ENCODE measurements at regions not wholly inside any gene's neighbourhood (a gene's known extent, or its start where the extent isn't known, plus 50 kb on each side); places are given as distances from the start of the nearest gene placed in this dataset.
A peak's percentile ranks its signal among the peaks of the same experiment; 100 is the strongest.
"Not testable (repeated sequence)": the region's sequence is repeated elsewhere in the genome, so short reads cannot be mapped to it uniquely, and the experiment has no call there.

DNA sequence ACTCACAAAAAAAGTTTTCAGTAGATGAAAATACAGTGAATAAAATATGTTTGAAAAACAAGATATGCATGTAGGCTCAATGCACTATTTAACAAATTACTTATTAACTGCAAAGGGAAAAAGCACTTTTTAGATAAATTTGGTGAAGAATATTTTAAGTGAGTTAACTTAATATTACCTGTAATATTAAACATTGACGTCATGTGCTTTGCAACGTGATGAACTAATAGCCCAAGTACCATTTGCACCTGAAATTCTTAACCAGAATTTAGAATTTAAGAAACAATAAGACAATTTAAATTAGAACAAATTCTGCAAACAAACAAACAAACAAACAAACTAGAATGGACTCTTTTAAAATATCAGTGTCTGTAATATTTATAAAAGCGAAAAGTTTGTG is 659.0 kb upstream of the NOVA1 start:
- no peak for DNase-seq
- ATAC-seq = no peak

DNA sequence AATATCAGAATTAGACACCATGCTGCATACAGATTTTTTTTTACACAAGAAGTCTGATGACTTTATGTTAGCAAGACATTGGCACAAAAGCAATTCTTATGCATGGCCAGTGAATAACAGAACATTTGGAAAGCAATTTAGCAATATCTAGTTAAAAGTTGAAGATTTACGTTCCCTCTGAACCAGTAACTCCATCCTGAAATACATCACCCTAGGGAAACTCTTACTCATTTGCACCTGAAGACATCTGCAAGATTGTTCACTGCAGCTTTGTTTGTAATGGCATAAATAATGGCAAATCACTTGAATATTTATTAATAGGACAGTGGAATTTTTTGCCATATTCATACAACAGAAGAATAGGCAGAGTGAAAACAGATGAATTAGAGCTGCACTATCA is 670.0 kb upstream of the NOVA1 start:
- ATAC-seq = no peak
- intact Hi-C loops (cut with DNase I, micrococcal nuclease) = no loop called here
- DNase-seq = no peak

More for the DNA sequence above, 659.0 kb upstream of the NOVA1 start:
- intact Hi-C loops (cut with DNase I, micrococcal nuclease) = no loop called here

DNA sequence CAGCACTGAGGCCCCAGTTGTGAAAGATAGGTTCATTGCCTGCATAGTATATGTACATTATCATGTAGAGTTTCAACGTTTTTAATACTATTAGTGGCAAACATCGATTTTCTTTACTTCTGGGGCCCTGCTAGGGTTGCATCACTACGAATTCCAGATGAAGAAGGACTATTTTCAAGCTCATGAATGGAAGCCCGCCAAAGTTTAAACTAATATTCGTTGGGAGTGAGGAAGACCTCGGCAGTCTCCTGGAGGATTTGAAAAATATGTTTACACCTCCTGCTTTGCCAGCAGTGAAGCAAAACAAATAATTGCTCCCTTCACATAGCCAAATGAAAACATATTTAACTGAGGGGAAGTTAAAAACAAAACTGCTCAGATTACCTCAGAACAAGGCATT is 672.9 kb upstream of the NOVA1 start:
- no peak for ATAC-seq
- no peak for DNase-seq

DNA sequence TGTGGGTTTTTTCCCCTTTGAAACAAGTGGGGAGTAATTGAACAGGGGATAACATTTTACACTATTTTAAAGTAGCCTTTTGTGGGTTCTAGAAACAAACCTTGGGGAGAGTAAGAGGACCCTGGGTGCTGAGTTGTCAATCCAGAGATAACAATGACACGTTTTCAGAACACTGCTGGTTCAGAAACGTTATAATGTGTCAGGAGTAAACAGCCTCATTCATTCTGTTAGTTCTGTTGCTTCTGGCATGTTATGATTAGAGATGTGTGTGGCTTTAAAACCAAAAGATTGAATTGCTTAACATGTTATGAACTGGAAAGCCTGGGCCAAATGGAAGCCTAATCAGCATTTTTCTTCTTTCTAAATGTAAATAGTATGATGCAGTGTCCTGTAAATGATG is 680.5 kb upstream of the NOVA1 start:
- DNase-seq = no peak
- no peak for ATAC-seq
- intact Hi-C loops (cut with DNase I, micrococcal nuclease) = no loop called here

More for the DNA sequence above, 672.9 kb upstream of the NOVA1 start:
- intact Hi-C loops (cut with DNase I, micrococcal nuclease) = no loop called here

DNA sequence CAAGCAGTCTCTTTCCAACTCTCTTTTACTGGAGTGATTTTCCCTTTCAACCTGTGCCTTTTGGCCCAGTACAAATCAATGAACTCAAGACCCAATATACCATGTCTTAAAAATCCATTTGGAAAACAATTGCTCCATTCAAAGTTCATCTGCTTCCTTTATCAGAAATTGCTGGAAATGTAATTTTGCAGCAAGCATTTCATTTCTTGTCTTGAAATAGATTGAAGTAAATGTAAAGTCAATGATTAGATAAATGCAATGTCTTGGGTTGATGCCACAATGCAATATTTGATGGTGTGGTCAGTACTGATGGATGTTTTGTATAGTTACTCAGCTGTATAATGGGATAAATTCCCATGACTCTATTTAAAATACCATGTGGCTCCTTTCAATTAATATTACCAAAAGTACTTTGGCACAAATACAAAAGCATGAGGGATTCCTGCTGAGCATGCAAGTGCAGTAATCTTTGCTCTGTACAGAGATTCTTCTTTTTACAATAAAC is 707.7 kb upstream of the NOVA1 start:
- intact Hi-C loops (cut with DNase I, micrococcal nuclease) = no loop called here
- ATAC-seq = no peak
- DNase-seq = no peak

DNA sequence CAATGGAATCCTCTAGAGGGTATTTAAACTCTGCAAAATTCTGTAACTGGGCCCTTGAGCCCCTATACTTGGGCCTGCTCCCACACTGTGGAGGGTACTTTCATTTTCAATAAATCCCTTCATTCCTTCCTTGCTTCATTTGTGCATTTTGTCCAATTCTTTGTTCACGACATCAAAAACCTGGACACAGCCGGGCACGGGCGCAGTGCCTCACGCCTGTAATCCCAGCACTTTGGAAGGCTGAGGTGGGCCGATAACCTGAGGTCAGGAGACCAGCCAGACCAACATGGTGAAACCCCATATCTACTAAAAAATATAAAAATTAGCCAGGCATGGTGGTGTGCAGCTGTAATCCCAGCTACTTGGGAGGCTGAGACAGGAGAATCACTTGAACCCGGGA is 714.9 kb upstream of the NOVA1 start:
- intact Hi-C loops (cut with DNase I, micrococcal nuclease); ATAC-seq; DNase-seq: not testable (repeated sequence)

DNA sequence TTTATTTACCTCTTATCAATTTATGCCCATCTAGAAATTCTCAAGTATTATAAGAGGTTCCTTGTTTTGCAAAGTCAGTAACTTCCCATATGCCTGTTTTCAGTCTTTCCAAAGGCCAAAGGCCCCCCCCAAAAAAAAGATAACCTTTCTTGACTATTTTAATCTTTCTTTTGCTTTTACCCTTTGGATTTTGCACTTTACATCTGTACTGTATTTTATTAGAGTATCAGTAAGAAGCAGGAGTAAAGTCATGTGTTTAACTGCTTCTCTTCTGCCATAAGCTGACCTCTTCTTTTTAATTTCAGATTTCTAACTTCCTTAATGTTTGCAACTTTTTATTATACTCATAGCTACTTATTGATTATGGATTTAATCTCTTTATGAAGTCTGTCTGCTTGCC is 716.4 kb upstream of the NOVA1 start:
- DNase-seq (no peak), ATAC-seq (no peak)
- intact Hi-C loops (cut with DNase I, micrococcal nuclease) = no loop called here

DNA sequence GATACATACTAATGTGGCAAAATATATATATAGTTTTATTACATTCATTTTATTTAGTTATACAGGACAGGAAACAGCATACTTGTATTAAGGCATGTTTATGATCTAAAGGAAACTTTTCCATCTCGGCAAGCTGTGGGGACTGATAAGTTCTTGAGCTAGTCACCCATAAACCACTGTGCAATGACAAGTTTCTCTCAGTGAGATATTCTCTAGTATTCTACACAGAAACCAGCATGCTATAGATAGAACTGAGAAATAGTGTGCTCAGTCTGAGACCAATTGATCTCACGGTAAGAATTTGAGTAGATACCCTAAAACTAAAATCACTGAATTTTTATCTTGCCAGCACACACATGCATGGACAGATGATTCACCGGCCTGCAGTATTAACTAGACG is 717.6 kb upstream of the NOVA1 start:
- ATAC-seq = no peak
- no peak for DNase-seq
- intact Hi-C loops (cut with DNase I, micrococcal nuclease) = no loop called here

DNA sequence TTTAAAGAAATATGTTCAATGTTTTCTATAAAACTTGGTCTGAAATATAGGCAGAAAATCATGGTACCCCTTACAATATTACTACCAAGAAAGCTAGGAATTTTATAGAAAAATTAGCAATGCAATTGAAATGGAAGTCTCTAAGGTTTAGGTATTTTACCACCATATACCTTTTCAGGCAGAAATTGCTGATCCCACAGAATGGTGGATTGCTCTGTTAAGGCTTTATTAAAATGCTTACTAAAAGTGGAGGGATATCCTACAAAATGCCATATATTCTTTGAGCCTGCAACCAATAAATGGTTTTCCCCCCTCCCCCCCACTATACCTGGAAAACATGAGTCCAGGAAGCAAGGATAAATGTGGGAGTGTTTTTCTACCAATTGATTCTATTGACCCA is 718.1 kb upstream of the NOVA1 start:
- ATAC-seq (no peak), DNase-seq (no peak)
- intact Hi-C loops (cut with DNase I, micrococcal nuclease) = no loop called here

DNA sequence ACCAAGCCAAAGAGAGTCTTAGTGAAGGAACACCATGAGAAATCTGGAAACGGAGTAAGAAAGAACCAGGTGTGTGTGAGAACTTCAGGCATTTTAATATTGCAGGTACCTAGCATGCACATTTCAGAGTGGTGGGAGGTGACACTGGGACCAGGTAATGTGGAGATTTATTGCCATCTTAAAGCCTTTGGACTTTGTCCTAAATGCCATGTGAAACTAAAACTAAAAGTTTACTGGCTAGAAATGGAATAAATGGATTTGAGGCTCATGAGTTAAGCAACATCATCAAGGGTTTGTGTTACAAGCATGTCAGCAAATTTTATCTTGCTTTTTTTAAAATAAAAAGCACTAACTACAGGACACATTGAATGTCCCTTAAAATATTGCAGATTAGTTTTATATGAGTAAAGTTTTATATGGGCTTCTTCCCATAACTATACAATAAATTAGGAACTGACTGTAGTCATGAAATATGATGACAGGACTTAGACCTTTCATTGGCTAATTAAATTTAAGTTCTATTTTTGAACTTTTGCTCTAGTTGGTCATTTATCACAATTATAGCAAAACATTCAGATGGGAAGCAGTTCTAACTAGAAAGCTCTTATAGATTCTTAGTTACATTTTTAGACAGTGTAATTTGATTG is 721.1 kb upstream of the NOVA1 start:
- DNase-seq = no peak
- intact Hi-C loops (cut with DNase I, micrococcal nuclease) = no loop called here
- peak; percentile 59 for ATAC-seq

DNA sequence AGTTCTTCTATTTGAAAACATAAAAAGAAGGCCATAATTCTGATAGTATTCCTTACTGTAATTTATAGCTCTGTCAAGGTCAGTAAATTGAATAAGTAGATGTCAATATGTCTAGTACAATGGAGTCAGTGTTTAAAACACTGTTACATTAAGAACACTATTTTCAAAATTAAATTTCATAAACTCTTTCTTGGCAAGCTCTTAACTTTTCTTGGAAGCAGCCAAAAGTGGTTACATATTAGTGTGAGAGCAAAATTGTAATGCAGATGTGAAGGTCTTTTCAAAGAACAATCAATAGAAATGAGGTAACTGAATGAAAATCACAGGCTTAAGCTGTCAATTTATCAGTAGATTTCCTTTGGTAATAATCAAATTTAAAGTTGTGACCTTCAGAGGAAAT is 722.4 kb upstream of the NOVA1 start:
- DNase-seq (no peak), ATAC-seq (no peak)
- intact Hi-C loops (cut with DNase I, micrococcal nuclease) = no loop called here

DNA sequence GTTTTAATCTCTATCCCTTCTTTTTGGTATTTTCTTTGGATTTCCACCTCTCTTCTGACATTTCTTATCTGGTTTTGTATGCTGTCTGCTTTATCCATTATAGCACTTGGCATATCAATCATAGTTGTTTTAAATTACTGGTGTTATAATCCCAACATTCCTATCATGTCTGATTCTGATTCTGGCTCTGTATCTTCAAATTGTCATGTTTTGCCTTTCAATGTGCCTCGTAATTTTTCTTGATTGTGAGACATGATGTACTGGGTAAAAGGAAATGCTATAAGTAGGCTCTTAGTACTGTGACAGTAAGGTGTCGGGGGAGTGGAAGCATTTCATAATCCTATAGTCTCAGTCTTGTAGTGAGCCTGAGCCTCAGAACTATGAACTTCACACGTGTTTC is 729.3 kb upstream of the NOVA1 start:
- no peak for DNase-seq
- no peak for ATAC-seq
- intact Hi-C loops (cut with DNase I, micrococcal nuclease) = no loop called here

DNA sequence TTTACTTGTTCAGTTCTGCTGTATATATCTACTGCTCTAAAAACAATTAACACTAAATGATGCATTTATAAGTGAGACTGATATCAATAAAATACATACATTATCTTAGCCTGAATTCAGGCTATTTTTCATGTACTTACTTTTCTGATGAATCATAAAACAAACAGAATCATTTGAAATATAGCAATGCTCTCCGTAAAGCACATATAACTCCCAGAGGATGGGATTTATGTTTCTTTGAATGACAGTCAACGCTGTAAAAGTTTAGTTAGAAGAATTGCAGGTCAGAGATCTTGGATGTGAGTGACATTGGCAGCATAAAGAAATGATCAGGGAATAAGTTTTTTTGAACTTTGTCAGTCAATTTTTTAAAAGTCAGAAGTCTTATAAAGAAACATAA is 740.2 kb upstream of the NOVA1 start:
- ATAC-seq (no peak), DNase-seq (no peak)
- intact Hi-C loops (cut with DNase I, micrococcal nuclease) = no loop called here

DNA sequence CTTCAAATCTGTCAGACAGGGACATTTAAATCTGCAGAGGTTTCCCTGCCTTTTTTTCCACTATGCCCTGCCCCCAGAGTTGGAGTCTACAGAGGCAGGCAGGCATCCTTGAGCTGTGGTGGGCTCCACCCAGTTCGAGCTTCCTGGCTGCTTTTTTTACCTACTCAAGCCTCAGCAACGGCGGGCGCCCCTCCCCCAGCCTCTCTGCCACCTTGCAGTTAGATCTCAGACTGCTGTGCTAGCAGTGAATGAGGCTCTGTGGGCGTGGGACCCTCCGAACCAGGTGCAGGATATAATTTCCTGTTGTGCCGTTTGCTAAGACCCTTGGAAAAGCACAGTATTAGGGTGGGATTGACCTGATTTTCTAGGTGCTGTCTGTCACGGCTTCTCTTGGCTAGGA is 765.2 kb upstream of the NOVA1 start:
- DNase-seq; ATAC-seq; intact Hi-C loops (cut with DNase I, micrococcal nuclease): not testable (repeated sequence)

DNA sequence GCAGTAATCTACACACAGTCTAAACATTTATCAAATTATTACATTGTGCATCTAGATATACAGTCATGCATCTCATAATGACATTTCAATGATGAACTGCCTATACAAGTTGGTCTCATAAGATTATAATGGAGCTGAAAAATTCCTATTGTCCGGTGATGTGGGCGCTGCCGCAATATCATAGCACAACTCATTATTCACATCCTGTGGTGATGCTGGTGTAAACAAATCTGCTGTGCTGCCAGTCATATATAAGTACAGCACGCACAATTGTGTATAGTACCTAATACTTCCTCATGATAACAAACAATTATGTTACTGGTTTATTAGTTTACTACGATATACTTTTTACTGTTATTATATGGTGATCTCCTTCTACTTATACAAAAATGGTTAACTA is 768.8 kb upstream of the NOVA1 start:
- intact Hi-C loops (cut with DNase I, micrococcal nuclease) = no loop called here
- no peak for ATAC-seq

DNA sequence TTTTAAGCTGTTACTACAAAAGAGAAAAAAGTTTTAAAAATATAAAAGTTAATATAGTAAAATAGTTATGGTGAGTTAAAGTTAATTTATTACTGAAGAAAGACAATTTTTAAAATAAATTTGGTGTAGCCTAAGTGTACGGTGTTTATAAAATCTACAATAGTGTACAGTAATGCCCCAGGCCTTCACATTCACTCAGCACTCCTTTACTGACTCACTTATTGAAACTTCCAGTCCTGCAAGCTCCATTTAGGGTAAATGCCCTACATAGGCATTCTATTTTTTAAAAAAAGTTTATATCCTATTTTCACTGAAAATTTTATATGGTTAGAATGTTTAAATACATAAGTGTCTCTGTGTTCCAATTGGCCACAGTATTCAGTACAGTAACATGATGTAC is 769.5 kb upstream of the NOVA1 start:
- ATAC-seq = no peak
- DNase-seq = no peak
- intact Hi-C loops (cut with DNase I, micrococcal nuclease) = no loop called here

More for the DNA sequence above, 768.8 kb upstream of the NOVA1 start:
- no peak for DNase-seq

DNA sequence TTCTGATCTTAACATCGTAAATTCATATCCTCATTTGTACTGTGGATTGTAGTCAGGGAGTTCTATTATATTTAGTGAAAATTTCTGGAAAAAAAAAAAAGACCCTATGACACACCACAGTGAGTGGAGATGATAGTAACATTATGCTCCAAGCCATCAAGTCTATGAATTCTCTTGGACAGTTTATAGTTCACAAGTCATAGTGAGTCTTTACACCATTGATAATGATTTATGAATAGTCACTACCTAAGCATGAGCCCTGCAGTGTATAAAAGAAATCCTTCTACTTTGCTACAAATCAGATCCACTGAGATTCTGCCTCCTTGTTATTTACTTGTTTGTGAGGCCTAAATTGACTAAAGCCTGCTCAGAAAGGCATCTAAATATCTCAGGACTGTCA is 772.2 kb upstream of the NOVA1 start:
- ATAC-seq = no peak
- no peak for DNase-seq
- intact Hi-C loops (cut with DNase I, micrococcal nuclease) = no loop called here

DNA sequence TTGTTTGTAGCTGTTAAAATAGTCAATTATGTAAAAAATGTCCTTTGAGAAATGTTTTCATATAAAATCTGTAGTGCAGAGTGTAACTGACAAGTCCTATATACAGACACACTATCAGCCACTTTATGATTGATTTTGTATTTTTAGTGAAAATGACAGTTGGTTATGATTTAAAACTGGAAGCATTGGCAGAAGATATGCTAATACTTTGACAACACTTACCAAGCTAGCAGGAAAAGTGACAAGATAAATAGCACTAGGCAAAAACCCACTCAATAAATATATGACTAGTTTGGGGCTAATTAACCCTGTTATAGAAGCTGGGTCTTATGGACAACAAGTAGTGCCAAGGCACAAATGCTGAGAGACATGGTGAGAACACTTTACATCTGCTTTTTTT is 772.9 kb upstream of the NOVA1 start:
- intact Hi-C loops (cut with DNase I, micrococcal nuclease) = no loop called here
- ATAC-seq = no peak
- no peak for DNase-seq

DNA sequence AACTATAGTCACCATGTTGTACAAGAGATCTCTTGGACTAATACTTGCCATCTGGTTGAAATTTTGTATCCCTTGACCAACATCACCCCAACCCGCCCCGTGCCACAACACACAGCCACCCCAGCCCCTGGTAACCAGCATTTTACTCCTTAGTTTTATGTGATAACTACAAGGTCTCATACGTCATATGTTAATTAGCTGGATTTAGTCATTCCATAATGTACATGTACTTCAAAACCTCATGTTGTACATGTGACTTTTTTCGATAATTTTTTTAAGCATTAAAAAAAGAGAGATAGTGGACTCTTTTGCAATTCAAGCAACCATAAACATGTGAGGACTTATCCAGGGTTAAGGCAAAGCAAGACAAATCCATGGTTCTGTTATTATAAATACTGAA is 773.4 kb upstream of the NOVA1 start:
- DNase-seq (no peak), ATAC-seq (no peak)
- intact Hi-C loops (cut with DNase I, micrococcal nuclease) = no loop called here

DNA sequence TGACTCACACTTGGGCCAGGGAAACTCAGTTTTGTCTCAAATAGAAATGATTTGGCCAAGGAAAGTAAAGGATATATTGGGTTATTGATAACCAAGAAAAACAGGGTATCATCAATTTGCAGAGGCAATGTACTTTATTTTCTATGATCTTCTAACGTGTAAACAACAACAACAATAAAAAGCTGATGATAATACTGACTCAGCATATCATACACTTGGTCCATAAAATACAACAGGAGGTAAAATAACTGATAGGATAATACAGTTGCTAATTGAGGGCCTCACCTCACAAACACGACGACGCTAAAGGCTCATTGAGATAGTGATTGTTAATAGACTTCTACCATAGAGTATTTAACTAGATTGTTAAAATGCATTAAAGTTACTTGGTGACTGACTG is 774.0 kb upstream of the NOVA1 start:
- intact Hi-C loops (cut with DNase I, micrococcal nuclease) = no loop called here
- DNase-seq = no peak
- ATAC-seq = no peak

DNA sequence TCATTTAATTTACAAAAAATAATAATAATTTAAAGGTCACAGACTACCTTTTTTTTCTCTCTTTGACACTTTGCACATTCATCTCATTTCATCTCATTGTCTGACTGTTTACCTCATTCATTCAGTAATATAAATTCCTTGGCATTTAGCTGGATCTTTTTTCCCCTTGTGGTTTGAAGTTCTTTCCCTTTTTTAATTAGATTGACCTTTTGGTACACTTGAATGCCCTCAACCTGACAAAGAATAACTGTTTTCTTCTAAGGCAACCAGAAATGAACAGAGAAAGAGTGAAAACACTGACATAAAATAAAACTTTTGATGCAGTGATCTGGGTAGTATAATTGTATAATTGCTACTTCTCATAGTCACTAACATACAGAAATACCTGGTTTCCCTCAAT is 774.9 kb upstream of the NOVA1 start:
- DNase-seq (no peak), ATAC-seq (no peak)
- intact Hi-C loops (cut with DNase I, micrococcal nuclease) = no loop called here
